HL-60 (cell line): ENCODE measurements at regions not wholly inside any gene's neighbourhood (a gene's known extent, or its start where the extent isn't known, plus 50 kb on each side); places are given as distances from the start of the nearest gene placed in this dataset.

Experiments used
- DNase-seq, 2 experiments: peaks; one replicate each; pipeline ENCODE4 v3.0.0-alpha.2; 2010 to 2020; ENCODE audit warnings: low read depth in 1 of 2, low spot score in 1 of 2
- H3K27ac ChIP-seq: fragments of 250-450 bp; sonication (Bioruptor Pico); replicated peaks from 2 replicates; pipeline ENCODE4 v1.5.1; 2020; ENCODE audit warnings: mild to moderate bottlenecking, moderate library complexity
- H3K27me3 ChIP-seq: fragments of 250-450 bp; sonication (Bioruptor Pico); 2 replicates; pipeline ENCODE4 v1.5.1; 2021; ENCODE audit warnings: mild to moderate bottlenecking, moderate library complexity; ENCODE audit not compliant: insufficient read depth, poor library complexity, severe bottlenecking
- H3K4me3 ChIP-seq: replicated peaks from 2 replicates; pipeline ENCODE4 v1.5.1; 2011; ENCODE audit warnings: mild to moderate bottlenecking, control low read depth, low read length; ENCODE audit not compliant: insufficient read depth
- GABPA ChIP-seq: IDR thresholded peaks from 2 replicates; pipeline ENCODE4 v1.6.1; 2012; ENCODE audit warnings: low read depth
- POLR2AphosphoS5 ChIP-seq: IDR thresholded peaks from 2 replicates; pipeline ENCODE4 v1.6.1; 2012; ENCODE audit warnings: low read depth
- SPI1 ChIP-seq: IDR thresholded peaks from 2 replicates; pipeline ENCODE4 v1.6.1; 2012; ENCODE audit warnings: low read depth, mild to moderate bottlenecking, borderline replicate concordance
- TF ChIP-seq, protein P1 (sequence below): IDR thresholded peaks from one replicate; pipeline ENCODE4 v1.5.1; 2011; ENCODE audit warnings: low read length, control low read depth, inconsistent platforms; ENCODE audit not compliant: insufficient read depth
- TF ChIP-seq, protein P2 (sequence below): IDR thresholded peaks from 2 replicates; pipeline ENCODE4 v1.6.1; 2012; ENCODE audit warnings: low read depth; ENCODE audit not compliant: insufficient replicate concordance

DNA sequence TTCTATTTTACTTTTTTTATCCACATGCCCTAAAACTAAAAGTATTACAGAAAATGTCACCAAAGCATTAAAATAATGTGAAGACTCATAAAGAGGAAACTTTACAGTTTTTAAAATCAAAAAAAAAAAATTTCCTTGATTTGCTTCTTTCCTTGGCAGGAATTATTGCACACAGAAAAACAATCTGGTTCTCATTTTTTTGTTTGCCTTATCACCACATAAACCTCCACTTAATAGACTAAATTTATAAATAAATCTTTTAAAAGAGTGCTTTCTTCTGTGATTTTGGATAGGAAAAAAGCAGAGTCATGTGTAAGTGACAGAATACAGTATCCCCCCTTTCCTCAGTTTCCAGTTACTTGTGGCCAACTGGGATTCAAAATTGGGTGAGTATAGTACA is 695.1 kb upstream of the CITED2 start:
- TF ChIP-seq, protein P1, sequence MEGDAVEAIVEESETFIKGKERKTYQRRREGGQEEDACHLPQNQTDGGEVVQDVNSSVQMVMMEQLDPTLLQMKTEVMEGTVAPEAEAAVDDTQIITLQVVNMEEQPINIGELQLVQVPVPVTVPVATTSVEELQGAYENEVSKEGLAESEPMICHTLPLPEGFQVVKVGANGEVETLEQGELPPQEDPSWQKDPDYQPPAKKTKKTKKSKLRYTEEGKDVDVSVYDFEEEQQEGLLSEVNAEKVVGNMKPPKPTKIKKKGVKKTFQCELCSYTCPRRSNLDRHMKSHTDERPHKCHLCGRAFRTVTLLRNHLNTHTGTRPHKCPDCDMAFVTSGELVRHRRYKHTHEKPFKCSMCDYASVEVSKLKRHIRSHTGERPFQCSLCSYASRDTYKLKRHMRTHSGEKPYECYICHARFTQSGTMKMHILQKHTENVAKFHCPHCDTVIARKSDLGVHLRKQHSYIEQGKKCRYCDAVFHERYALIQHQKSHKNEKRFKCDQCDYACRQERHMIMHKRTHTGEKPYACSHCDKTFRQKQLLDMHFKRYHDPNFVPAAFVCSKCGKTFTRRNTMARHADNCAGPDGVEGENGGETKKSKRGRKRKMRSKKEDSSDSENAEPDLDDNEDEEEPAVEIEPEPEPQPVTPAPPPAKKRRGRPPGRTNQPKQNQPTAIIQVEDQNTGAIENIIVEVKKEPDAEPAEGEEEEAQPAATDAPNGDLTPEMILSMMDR: no peak
- no peak for TF ChIP-seq SPI1
- TF ChIP-seq POLR2AphosphoS5: no peak
- TF ChIP-seq GABPA: no peak
- TF ChIP-seq, protein P2, sequence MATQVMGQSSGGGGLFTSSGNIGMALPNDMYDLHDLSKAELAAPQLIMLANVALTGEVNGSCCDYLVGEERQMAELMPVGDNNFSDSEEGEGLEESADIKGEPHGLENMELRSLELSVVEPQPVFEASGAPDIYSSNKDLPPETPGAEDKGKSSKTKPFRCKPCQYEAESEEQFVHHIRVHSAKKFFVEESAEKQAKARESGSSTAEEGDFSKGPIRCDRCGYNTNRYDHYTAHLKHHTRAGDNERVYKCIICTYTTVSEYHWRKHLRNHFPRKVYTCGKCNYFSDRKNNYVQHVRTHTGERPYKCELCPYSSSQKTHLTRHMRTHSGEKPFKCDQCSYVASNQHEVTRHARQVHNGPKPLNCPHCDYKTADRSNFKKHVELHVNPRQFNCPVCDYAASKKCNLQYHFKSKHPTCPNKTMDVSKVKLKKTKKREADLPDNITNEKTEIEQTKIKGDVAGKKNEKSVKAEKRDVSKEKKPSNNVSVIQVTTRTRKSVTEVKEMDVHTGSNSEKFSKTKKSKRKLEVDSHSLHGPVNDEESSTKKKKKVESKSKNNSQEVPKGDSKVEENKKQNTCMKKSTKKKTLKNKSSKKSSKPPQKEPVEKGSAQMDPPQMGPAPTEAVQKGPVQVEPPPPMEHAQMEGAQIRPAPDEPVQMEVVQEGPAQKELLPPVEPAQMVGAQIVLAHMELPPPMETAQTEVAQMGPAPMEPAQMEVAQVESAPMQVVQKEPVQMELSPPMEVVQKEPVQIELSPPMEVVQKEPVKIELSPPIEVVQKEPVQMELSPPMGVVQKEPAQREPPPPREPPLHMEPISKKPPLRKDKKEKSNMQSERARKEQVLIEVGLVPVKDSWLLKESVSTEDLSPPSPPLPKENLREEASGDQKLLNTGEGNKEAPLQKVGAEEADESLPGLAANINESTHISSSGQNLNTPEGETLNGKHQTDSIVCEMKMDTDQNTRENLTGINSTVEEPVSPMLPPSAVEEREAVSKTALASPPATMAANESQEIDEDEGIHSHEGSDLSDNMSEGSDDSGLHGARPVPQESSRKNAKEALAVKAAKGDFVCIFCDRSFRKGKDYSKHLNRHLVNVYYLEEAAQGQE: no peak

DNA sequence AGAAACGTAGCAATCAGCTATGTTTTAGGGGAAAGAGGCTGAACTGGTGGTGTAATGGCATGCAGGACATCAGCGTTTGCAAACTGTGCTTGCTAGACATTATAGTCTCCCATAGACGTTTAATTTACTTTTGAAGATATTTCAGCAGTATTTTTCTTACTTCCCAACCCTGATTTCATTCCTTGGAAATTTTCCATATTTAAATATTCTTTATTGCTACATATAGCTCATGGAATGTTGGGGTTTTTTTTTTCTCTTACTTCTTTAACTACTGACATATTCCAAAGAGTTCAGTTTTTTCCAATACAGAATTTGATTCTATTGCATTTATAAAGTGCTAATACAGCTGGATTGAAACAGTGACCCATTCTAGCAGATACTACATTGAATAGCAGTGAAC is 694.4 kb upstream of the CITED2 start:
- DNase-seq: no peak
- TF ChIP-seq SPI1 (no peak), GABPA (no peak), POLR2AphosphoS5 (no peak)
- TF ChIP-seq, protein P2: no peak
- TF ChIP-seq, protein P1: no peak
- Histone ChIP-seq H3K27ac (no peak overlapping the region), H3K4me3 (no peak overlapping the region), H3K27me3 (no peaks in the 10 kb centered on the region)

More for the DNA sequence above, 695.1 kb upstream of the CITED2 start:
- Histone ChIP-seq H3K4me3 (no peak overlapping the region), H3K27me3 (no peaks in the 10 kb centered on the region), H3K27ac (no peak overlapping the region)
- DNase-seq: no peak

DNA sequence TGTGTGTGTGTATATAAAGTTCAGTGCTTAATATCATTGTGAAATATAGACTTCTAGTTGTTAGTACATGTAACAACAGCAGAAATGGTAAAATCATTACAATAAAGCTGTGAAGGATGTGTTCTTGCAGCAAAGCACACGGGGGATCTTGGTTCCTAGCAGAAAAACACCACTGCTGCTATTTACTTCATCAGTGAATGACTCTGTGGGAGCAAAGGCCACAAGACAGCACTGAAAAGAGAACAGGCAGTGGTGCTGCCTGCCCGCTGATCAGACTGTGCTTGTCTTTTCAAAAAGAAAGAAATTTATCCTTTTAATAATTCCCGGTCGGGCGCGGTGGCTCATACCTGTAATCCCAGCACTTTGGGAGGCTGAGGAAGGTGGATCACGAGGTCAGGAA is 689.9 kb upstream of the CITED2 start:
- DNase-seq: no peak
- no peaks in the 10 kb centered on the region for H3K27me3 ChIP-seq
- TF ChIP-seq, protein P2: no peak
- no peak for TF ChIP-seq SPI1
- TF ChIP-seq, protein P1: no peak
- no peak for TF ChIP-seq POLR2AphosphoS5
- TF ChIP-seq GABPA: no peak
- H3K27ac ChIP-seq: no peak overlapping the region
- H3K4me3 ChIP-seq: no peak overlapping the region
